Calu3 (cell line): ENCODE measurements at regions not wholly inside any gene's neighbourhood (a gene's known extent, or its start where the extent isn't known, plus 50 kb on each side); places are given as distances from the start of the nearest gene placed in this dataset.

Source experiments
- BruUV-seq: library from RNA; stranded (reverse); fragments of 400-500 nt; replicated peaks from 2 replicates; lab custom pipeline; 2021; lab: Mats Ljungman, UMichigan
- CTCF ChIA-PET: fragments of 300-600 bp; sonication (Branson Sonifier 250); formaldehyde crosslinking; loops from one replicate; lab custom pipeline; 2022; ENCODE audit warnings: antibody characterized with exemption; lab: Charles Lee
- DNase-seq: peaks from one replicate; pipeline ENCODE4 v3.0.0; 2022
- H3K27ac Mint-ChIP-seq: one replicate; pipeline ENCODE4 v1.8.0; 2022; ENCODE audit warnings: mixed read lengths; ENCODE audit not compliant: unreplicated experiment
- H3K27me3 Mint-ChIP-seq: one replicate; pipeline ENCODE4 v1.8.0; 2022; ENCODE audit warnings: mixed read lengths; ENCODE audit not compliant: unreplicated experiment
- H3K36me3 Mint-ChIP-seq: one replicate; pipeline ENCODE4 v1.8.0; 2022; ENCODE audit warnings: mild to moderate bottlenecking, moderate library complexity, mixed read lengths; ENCODE audit not compliant: insufficient read depth, unreplicated experiment
- H3K4me1 Mint-ChIP-seq: one replicate; pipeline ENCODE4 v1.8.0; 2022; ENCODE audit warnings: mild to moderate bottlenecking, low read depth, mixed read lengths; ENCODE audit not compliant: unreplicated experiment
- H3K4me3 Mint-ChIP-seq: one replicate; pipeline ENCODE4 v1.8.0; 2022; ENCODE audit warnings: mild to moderate bottlenecking, low read depth, moderate library complexity, mixed read lengths; ENCODE audit not compliant: unreplicated experiment
- H3K9me3 Mint-ChIP-seq: one replicate; pipeline ENCODE4 v1.8.0; 2022; ENCODE audit warnings: low read depth, mixed read lengths; ENCODE audit not compliant: unreplicated experiment
- intact Hi-C: fragments of 100-400 bp; cut with micrococcal nuclease; formaldehyde crosslinking; loops from one replicate; pipeline ENCODE4 v1.10.0; 2022; ENCODE audit not compliant: unreplicated experiment
- TF ChIP-seq, protein P1 (sequence below): fragments of 200-600 bp; IDR thresholded peaks from one replicate; pipeline ENCODE4 v1.8.0; 2022; ENCODE audit warnings: antibody characterized with exemption; ENCODE audit not compliant: unreplicated experiment

DNA sequence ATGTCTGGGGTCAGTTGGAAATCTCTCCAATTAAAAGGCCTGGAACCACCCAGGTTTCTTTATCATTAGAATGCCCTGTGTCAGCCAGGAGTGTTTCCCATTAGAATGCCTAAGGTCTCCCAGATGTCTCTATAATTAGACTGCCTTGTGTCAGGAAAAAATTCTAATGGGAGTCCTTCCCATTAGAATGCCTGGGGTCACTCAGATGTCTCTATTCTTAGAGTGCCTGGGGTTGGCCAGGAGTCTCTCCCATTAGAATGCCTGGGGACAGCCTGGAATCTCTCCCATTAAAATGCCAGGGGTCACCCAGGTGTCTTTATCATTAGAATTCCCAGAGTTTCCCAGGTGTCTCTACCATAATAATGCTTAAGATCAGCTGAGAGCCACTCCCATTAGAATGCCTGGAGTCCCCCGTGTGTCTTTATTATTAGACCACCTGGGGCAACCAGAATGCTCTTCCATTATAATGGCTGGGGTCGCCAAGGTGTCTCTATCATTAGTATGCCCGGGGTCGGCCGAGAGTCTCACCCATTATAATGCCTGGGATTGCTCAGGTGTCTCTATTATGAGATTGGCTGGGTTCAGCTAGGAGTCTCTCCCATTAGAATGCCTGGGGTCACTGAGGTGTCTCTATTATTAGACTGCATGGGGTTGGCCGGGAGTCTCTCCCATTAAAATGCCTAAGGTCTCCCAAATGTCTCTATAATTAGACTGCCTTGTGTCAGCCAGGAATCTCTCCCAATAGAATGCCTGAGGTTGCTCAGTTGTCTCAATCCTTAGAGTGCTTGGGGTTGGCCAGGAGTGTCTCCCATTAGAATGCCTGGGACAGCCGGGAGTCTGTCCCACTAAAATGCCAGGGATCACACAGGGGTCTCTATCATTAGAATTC lies 2254.6 kb downstream of the TP53TG3F start:
- Mint-ChIP-seq H3K27me3 (no peaks in the 10 kb centered on the region), H3K36me3 (no peaks in the 10 kb centered on the region), H3K9me3 (peaks cover 21% of the 10 kb centered on the region), H3K4me1 (no peaks in the 10 kb centered on the region), H3K27ac (no peak overlapping the region), H3K4me3 (no peak overlapping the region)
- BruUV-seq: no TSS peak
- CTCF ChIA-PET: no interaction called here
- TF ChIP-seq, protein P1, sequence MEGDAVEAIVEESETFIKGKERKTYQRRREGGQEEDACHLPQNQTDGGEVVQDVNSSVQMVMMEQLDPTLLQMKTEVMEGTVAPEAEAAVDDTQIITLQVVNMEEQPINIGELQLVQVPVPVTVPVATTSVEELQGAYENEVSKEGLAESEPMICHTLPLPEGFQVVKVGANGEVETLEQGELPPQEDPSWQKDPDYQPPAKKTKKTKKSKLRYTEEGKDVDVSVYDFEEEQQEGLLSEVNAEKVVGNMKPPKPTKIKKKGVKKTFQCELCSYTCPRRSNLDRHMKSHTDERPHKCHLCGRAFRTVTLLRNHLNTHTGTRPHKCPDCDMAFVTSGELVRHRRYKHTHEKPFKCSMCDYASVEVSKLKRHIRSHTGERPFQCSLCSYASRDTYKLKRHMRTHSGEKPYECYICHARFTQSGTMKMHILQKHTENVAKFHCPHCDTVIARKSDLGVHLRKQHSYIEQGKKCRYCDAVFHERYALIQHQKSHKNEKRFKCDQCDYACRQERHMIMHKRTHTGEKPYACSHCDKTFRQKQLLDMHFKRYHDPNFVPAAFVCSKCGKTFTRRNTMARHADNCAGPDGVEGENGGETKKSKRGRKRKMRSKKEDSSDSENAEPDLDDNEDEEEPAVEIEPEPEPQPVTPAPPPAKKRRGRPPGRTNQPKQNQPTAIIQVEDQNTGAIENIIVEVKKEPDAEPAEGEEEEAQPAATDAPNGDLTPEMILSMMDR: no peak
- DNase-seq: no peak
- intact Hi-C loops: no loop called here

DNA sequence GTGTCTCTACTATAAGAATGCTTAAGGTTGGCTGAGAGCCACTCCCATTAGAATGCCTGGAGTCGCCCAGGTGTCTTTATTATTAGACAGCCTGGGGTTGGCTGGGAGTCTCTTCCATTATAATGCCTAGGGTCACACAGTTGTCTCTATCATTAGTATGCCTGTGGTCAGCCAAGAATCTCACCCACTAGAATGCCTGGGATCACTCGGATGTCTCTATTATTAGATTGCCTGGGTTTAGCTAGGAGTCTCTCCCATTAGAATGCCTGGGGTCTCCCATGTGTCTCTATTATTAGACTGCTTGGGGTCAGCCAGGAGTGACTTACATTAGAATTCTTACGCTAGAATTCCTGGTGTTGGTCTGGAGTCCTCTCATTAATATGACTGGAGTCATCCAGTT lies 2255.3 kb downstream of the TP53TG3F start:
- Mint-ChIP-seq H3K9me3 (peaks cover 23% of the 10 kb centered on the region), H3K27ac (no peak overlapping the region), H3K27me3 (no peaks in the 10 kb centered on the region), H3K4me3 (no peak overlapping the region), H3K4me1 (no peaks in the 10 kb centered on the region), H3K36me3 (no peaks in the 10 kb centered on the region)
- intact Hi-C loops: no loop called here
- no TSS peak for BruUV-seq
- DNase-seq: no peak
- TF ChIP-seq, protein P1: no peak
- CTCF ChIA-PET: no interaction called here

DNA sequence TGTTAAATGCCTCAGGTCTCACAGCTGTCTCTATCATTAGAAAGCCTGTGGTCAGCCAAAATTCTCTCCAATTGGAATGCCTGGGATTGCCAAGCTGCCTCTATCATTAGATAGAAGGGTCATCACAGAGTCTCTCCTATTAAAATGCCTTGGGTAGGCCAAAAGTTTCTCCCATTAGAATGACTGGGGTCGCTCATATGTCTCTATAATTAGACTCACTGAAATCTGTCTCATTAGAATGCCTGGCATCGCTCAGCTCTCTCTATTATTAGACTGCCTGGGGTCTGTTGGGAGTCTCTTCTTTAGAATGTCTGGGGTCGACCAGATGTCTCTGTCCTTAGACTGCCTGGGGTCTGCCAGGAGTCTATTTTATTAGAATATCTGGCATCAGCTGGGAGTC lies 2265.1 kb downstream of the TP53TG3F start:
- no TSS peak for BruUV-seq
- Mint-ChIP-seq H3K27me3 (no peaks in the 10 kb centered on the region), H3K27ac (no peak overlapping the region)

DNA sequence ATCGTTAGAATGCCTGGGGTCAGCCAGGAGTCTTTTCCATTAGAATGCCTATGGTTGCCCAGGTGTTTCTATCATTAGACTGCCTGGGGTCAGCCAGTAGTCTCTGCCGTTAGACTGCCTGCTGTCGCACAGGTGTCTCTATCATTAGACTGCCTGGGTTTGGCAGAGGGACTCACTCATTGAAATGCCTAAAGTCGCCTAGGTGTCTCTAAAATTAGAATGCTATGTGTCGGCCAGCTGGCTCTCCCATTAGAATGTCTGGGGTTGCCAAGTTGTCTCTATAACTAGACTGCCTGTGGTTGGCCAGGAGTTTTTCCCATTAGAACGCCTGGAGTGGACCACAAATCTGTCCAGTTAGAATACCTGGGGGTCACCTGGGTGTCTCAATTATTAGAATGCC lies 2266.5 kb downstream of the TP53TG3F start:
- CTCF ChIA-PET: no interaction called here
- TF ChIP-seq, protein P1: no peak
- intact Hi-C loops: no loop called here
- Mint-ChIP-seq H3K27ac (no peak overlapping the region), H3K36me3 (no peaks in the 10 kb centered on the region), H3K4me3 (no peak overlapping the region), H3K9me3 (peaks cover 20% of the 10 kb centered on the region), H3K27me3 (no peaks in the 10 kb centered on the region), H3K4me1 (no peaks in the 10 kb centered on the region)
- DNase-seq: no peak
- no TSS peak for BruUV-seq

More for the DNA sequence above, 2265.1 kb downstream of the TP53TG3F start:
- Mint-ChIP-seq H3K36me3 (no peaks in the 10 kb centered on the region), H3K9me3 (peaks cover 20% of the 10 kb centered on the region), H3K4me3 (no peak overlapping the region), H3K4me1 (no peaks in the 10 kb centered on the region)
- no peak for DNase-seq
- CTCF ChIA-PET: no interaction called here
- intact Hi-C loops: no loop called here
- TF ChIP-seq, protein P1: no peak
